ENCODE measurements at regions not wholly inside any gene's neighbourhood (a gene's known extent, or its start where the extent isn't known, plus 50 kb on each side); places are given as distances from the start of the nearest gene placed in this dataset.

DNA sequence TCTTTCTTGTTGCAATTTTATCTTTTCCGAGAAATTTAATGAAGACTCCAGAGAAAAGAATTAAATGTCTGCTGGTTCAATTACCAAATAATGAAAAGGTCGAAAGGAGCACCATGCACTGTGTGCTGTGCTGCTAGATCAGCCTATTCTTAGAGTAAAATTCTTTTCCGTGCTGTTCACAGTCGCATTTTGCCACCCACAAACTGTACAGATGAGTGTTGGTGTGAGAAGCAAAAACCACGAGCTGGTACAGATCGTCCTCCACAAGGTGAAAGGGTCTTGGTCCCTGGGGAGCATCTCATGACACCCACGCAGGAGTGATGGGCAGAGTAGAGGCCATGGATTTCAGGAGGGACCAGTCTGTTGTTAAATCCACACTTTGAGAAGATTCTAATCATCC, 143.8 kb upstream of the PUM3 start:
- H3K27ac ChIP-seq = no peak overlapping the region
- no peaks in the 10 kb centered on the region for H3K36me3 ChIP-seq
- TF ChIP-seq CTCF (IDR thresholded peaks at IDR 0.05; ENCODE audit: low read depth, low read length) = no peak
- DNase-seq = no peak
- peaks cover 16% of the 10 kb centered on the region for H3K27me3 ChIP-seq (ENCODE audit: insufficient read depth, low read depth, severe bottlenecking)
- no peaks in the 10 kb centered on the region for H3K9me3 ChIP-seq (ENCODE audit: severe bottlenecking)
- no peak overlapping the region for H3K4me3 ChIP-seq (ENCODE audit: low read depth, low read length)

GRCh38 chr9:2985343-2985742, 141.4 kb upstream of the PUM3 start:
- Histone ChIP-seq H3K27ac (no peak overlapping the region), H3K27me3 (ENCODE audit: insufficient read depth, low read depth, severe bottlenecking) (peaks cover 19% of the 10 kb centered on the region), H3K9me3 (ENCODE audit: severe bottlenecking) (no peaks in the 10 kb centered on the region), H3K36me3 (no peaks in the 10 kb centered on the region), H3K4me3 (ENCODE audit: low read depth, low read length) (no peak overlapping the region)
- no peak for TF ChIP-seq CTCF (IDR thresholded peaks at IDR 0.05; ENCODE audit: low read depth, low read length)
- no peak for DNase-seq

- peaks cover 16% of the 10 kb centered on the region for H3K27me3 ChIP-seq (ENCODE audit: insufficient read depth, low read depth, severe bottlenecking)
- no peaks in the 10 kb centered on the region for H3K9me3 ChIP-seq (ENCODE audit: severe bottlenecking)
- no peak for DNase-seq
- H3K4me3 ChIP-seq (ENCODE audit: low read depth, low read length) = no peak overlapping the region
- no peak for TF ChIP-seq CTCF (IDR thresholded peaks at IDR 0.05; ENCODE audit: low read depth, low read length)
- H3K27ac ChIP-seq = no peak overlapping the region
- H3K36me3 ChIP-seq = no peaks in the 10 kb centered on the region
Measured at GRCh38 chr9:2984491-2984890, 140.6 kb upstream of the PUM3 start.

GRCh38 chr9:2979957-2980610, 136.2 kb upstream of the PUM3 start:
- Histone ChIP-seq H3K27ac (no peak overlapping the region), H3K27me3 (ENCODE audit: insufficient read depth, low read depth, severe bottlenecking) (peaks cover 10% of the 10 kb centered on the region), H3K9me3 (ENCODE audit: severe bottlenecking) (no peaks in the 10 kb centered on the region), H3K36me3 (no peaks in the 10 kb centered on the region), H3K4me3 (ENCODE audit: low read depth, low read length) (no peak overlapping the region)
- DNase-seq = no peak
- no peak for TF ChIP-seq CTCF (IDR thresholded peaks at IDR 0.05; ENCODE audit: low read depth, low read length)

- no peak for TF ChIP-seq CTCF (IDR thresholded peaks at IDR 0.05; ENCODE audit: low read depth, low read length)
- Histone ChIP-seq H3K4me3 (ENCODE audit: low read depth, low read length) (no peak overlapping the region), H3K36me3 (no peaks in the 10 kb centered on the region), H3K9me3 (ENCODE audit: severe bottlenecking) (no peaks in the 10 kb centered on the region), H3K27me3 (ENCODE audit: insufficient read depth, low read depth, severe bottlenecking) (no peaks in the 10 kb centered on the region), H3K27ac (no peak overlapping the region)
- DNase-seq = no peak
Measured at GRCh38 chr9:2972475-2972874, 128.6 kb upstream of the PUM3 start.

DNA sequence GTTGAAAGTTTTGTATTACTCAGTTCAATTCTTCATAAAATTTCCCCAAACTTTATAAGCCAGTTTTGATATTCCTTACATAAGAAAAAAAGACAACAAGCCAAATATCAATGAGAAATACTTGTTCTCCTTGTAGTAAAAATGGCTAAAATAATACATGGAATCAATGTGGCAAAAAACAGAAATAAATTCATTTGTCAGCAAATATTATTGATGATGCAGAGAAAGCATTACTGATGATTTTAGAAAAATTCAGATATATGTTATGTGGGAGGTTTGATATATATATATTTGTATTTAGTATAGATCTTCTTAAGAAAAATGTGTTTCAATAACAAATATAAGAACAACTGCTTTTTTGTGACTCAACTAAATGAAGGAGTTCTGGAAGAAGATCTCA, 127.0 kb upstream of the PUM3 start:
- no peaks in the 10 kb centered on the region for H3K9me3 ChIP-seq (ENCODE audit: severe bottlenecking)
- H3K27ac ChIP-seq = no peak overlapping the region
- TF ChIP-seq CTCF (IDR thresholded peaks at IDR 0.05; ENCODE audit: low read depth, low read length) = no peak
- no peak overlapping the region for H3K4me3 ChIP-seq (ENCODE audit: low read depth, low read length)
- H3K36me3 ChIP-seq = no peaks in the 10 kb centered on the region
- no peak for DNase-seq
- peaks cover 4% of the 10 kb centered on the region for H3K27me3 ChIP-seq (ENCODE audit: insufficient read depth, low read depth, severe bottlenecking)

All from WERI-Rb-1 (cell line).